HCT116 (cell line): ENCODE measurements at regions not wholly inside any gene's neighbourhood (a gene's known extent, or its start where the extent isn't known, plus 50 kb on each side); places are given as distances from the start of the nearest gene placed in this dataset.

Experiments
- ATAC-seq: fragments of 200-7000 bp; cut with Tn5 transposase; 2 replicates; pipeline ENCODE4 v1.9.1; 2020; ENCODE audit warnings: mild to moderate bottlenecking, moderate library complexity
- BruUV-seq: library from RNA; stranded (reverse); fragments of 400-500 nt; replicated peaks from 2 replicates; lab custom pipeline; 2021; lab: Mats Ljungman, UMichigan
- CTCF ChIA-PET: fragments of 300-600 bp; sonication (Branson Sonifier 250); formaldehyde crosslinking; loops from one replicate; lab custom pipeline; 2021; ENCODE audit warnings: antibody characterized with exemption; lab: Charles Lee
- POLR2A ChIA-PET: fragments of 300-600, 350-600 bp; sonication (Branson Sonifier 250); formaldehyde crosslinking; loops from one replicate; lab custom pipeline; 2021; ENCODE audit warnings: antibody characterized with exemption; lab: Charles Lee
- RAD21 ChIA-PET, 2 experiments: fragments of 300-600 bp; sonication (Branson Sonifier 250); formaldehyde crosslinking; loops; one replicate each; lab custom pipeline; 2023; ENCODE audit warnings: low total read pairs in 2 of 2; ENCODE audit not compliant: uncharacterized antibody in 2 of 2, unreplicated experiment in 2 of 2, low non-redundant PET in 1 of 2; lab: Charles Lee
- DNase-seq: peaks from one replicate; pipeline ENCODE4 v3.0.0-alpha.2; 2010; ENCODE audit warnings: low read depth, low spot score
- H2AFZ ChIP-seq: fragments of 200-600 bp; shearing (Covaris generic), sonication (generic); 2 replicates; pipeline ENCODE4 v1.6.1; 2017; ENCODE audit warnings: low read depth, mixed run types, mixed read lengths, antibody characterized with exemption, low read length; ENCODE audit not compliant: poor library complexity, severe bottlenecking
- H3K27ac ChIP-seq: 2 replicates; pipeline ENCODE4 v1.5.1; 2012; ENCODE audit warnings: low read depth, low read length
- H3K27me3 ChIP-seq: fragments of 200-600 bp; sonication (generic); 2 replicates; pipeline ENCODE4 v1.6.1; 2016; ENCODE audit warnings: mixed run types, low read length, mixed read lengths; ENCODE audit not compliant: insufficient read depth
- H3K36me3 ChIP-seq, 2 experiments: fragments of 200-500 bp in 1 of 2; fragments of 200-600 bp in 1 of 2; sonication (Bioruptor generic) in 1 of 2; sonication (generic) in 1 of 2; 2 replicates each; pipeline versions ENCODE4 v1.5.1 to v1.6.1; 2014 to 2016; ENCODE audit warnings: low read length in 2 of 2, inconsistent platforms in 1 of 2, mixed read lengths in 1 of 2, mixed run types in 1 of 2; ENCODE audit not compliant: insufficient read depth in 2 of 2, control insufficient read depth in 1 of 2
- H3K4me1 ChIP-seq, 2 experiments: fragments of 200-600 bp in 1 of 2; sonication (generic) in 1 of 2; 2 replicates each; pipeline versions ENCODE4 v1.5.1 to v1.6.1; 2012 to 2017; ENCODE audit warnings: low read length in 2 of 2, inconsistent platforms in 1 of 2, mild to moderate bottlenecking in 1 of 2, mixed read lengths in 1 of 2, mixed run types in 1 of 2, moderate library complexity in 1 of 2; ENCODE audit not compliant: insufficient read depth in 2 of 2, control insufficient read depth in 1 of 2
- H3K4me2 ChIP-seq: fragments of 200-600 bp; sonication (generic); 2 replicates; pipeline ENCODE4 v1.6.1; 2017; ENCODE audit warnings: mixed run types, low read length, mixed read lengths
- H3K4me3 ChIP-seq, 2 experiments: fragments of 200-600 bp in 1 of 2; sonication (generic) in 1 of 2; replicated peaks in 1 of 2; 2 replicates each; pipeline ENCODE4 v1.5.1; 2011 to 2016; ENCODE audit warnings: low read length in 2 of 2, control low read depth in 1 of 2, low read depth in 1 of 2, mild to moderate bottlenecking in 1 of 2, mixed read lengths in 1 of 2, mixed run types in 1 of 2
- H3K79me2 ChIP-seq: fragments of 200-600 bp; sonication (generic); 2 replicates; pipeline ENCODE4 v1.6.1; 2017; ENCODE audit warnings: mild to moderate bottlenecking, mixed run types, low read length, moderate library complexity, mixed read lengths; ENCODE audit not compliant: insufficient read depth
- H3K9ac ChIP-seq: fragments of 200-600 bp; sonication (generic); 2 replicates; pipeline ENCODE4 v1.6.1; 2016; ENCODE audit warnings: low read length, mixed read lengths
- H3K9me2 ChIP-seq: fragments of 200-600 bp; sonication (generic), shearing (Covaris generic); 2 replicates; pipeline ENCODE4 v1.6.1; 2017; ENCODE audit warnings: mixed run types, mild to moderate bottlenecking, moderate library complexity; ENCODE audit not compliant: insufficient read depth
- H3K9me3 ChIP-seq, 2 experiments: fragments of 200-500 bp in 1 of 2; fragments of 200-600 bp in 1 of 2; sonication (Bioruptor generic) in 1 of 2; sonication (generic) in 1 of 2; 2 replicates each; pipeline ENCODE4 v1.6.1; 2014 to 2017; ENCODE audit warnings: low read length in 2 of 2, mixed read lengths in 2 of 2, inconsistent platforms in 1 of 2, low read depth in 1 of 2, mild to moderate bottlenecking in 1 of 2, mixed run types in 1 of 2, moderate library complexity in 1 of 2; ENCODE audit not compliant: control insufficient read depth in 1 of 2, insufficient read depth in 1 of 2
- H4K20me1 ChIP-seq: fragments of 200-600 bp; sonication (generic), shearing (Covaris generic); 2 replicates; pipeline ENCODE4 v1.6.1; 2017; ENCODE audit warnings: mixed run types, mild to moderate bottlenecking, moderate library complexity; ENCODE audit not compliant: insufficient read depth
- CBX3 ChIP-seq: IDR thresholded peaks from 2 replicates; pipeline ENCODE4 v1.6.1; 2012; ENCODE audit warnings: low read depth
- ELF1 ChIP-seq: IDR thresholded peaks from 2 replicates; pipeline ENCODE4 v1.6.1; 2012; ENCODE audit warnings: low read depth, borderline replicate concordance
- POLR2AphosphoS5 ChIP-seq: IDR thresholded peaks from 2 replicates; pipeline ENCODE4 v1.6.1; 2011; ENCODE audit warnings: mild to moderate bottlenecking, low read depth, low read length, moderate library complexity
- RAD21 ChIP-seq: IDR thresholded peaks from 2 replicates; pipeline ENCODE4 v1.6.1; 2012; ENCODE audit warnings: low read depth, mild to moderate bottlenecking
- SP1 ChIP-seq: IDR thresholded peaks from 2 replicates; pipeline ENCODE4 v1.6.1; 2012; ENCODE audit warnings: low read depth
- TCF7L2 ChIP-seq: IDR thresholded peaks from 2 replicates; pipeline ENCODE4 v1.7.0; 2011; ENCODE audit warnings: borderline replicate concordance, inconsistent platforms; ENCODE audit not compliant: insufficient read depth, insufficient read length; ENCODE audit errors: extremely low read depth
- YY1 ChIP-seq: IDR thresholded peaks from 2 replicates; pipeline ENCODE4 v1.6.1; 2011; ENCODE audit warnings: low read length, low read depth, moderate library complexity, mild to moderate bottlenecking; ENCODE audit not compliant: insufficient replicate concordance; ENCODE audit errors: extremely low read depth
- ZFX ChIP-seq: fragments of 450-650 bp; IDR thresholded peaks from 2 replicates; pipeline ENCODE4 v1.6.1; 2017
- ZNF274 ChIP-seq: fragments of 200-500 bp; sonication (Bioruptor generic); IDR thresholded peaks from 2 replicates; pipeline ENCODE4 v1.6.1; 2014; ENCODE audit warnings: mild to moderate bottlenecking, low read depth, low read length, inconsistent platforms
- intact Hi-C: fragments of 100-400 bp; cut with micrococcal nuclease; formaldehyde crosslinking; loops from 2 replicates; pipeline ENCODE4 v1.10.0; 2022
- TF ChIP-seq, protein P1 (sequence below): IDR thresholded peaks from 2 replicates; pipeline ENCODE4 v1.6.1; 2012; ENCODE audit warnings: low read depth
- TF ChIP-seq, protein P2 (sequence below): IDR thresholded peaks from 2 replicates; pipeline ENCODE4 v1.6.1; 2011; ENCODE audit warnings: mild to moderate bottlenecking, low read length, moderate library complexity; ENCODE audit not compliant: insufficient replicate concordance; ENCODE audit errors: extremely low read depth
- TF ChIP-seq, protein P3 (sequence below): IDR thresholded peaks from 2 replicates; pipeline ENCODE4 v1.6.1; 2012
- TF ChIP-seq, protein P4 (sequence below), 3 experiments: fragments of 200-600 bp in 1 of 3; sonication (generic) in 1 of 3; IDR thresholded peaks in 2 of 3; conservative IDR thresholded peaks in 1 of 3; 2 replicates each; pipeline ENCODE4 v1.5.1; 2012 to 2017; ENCODE audit warnings: low read depth in 2 of 3, low read length in 2 of 3, antibody characterized with exemption in 1 of 3, borderline replicate concordance in 1 of 3, control low read depth in 1 of 3, mild to moderate bottlenecking in 1 of 3, mixed read lengths in 1 of 3, mixed run types in 1 of 3, moderate library complexity in 1 of 3; ENCODE audit not compliant: insufficient read depth in 1 of 3

DNA sequence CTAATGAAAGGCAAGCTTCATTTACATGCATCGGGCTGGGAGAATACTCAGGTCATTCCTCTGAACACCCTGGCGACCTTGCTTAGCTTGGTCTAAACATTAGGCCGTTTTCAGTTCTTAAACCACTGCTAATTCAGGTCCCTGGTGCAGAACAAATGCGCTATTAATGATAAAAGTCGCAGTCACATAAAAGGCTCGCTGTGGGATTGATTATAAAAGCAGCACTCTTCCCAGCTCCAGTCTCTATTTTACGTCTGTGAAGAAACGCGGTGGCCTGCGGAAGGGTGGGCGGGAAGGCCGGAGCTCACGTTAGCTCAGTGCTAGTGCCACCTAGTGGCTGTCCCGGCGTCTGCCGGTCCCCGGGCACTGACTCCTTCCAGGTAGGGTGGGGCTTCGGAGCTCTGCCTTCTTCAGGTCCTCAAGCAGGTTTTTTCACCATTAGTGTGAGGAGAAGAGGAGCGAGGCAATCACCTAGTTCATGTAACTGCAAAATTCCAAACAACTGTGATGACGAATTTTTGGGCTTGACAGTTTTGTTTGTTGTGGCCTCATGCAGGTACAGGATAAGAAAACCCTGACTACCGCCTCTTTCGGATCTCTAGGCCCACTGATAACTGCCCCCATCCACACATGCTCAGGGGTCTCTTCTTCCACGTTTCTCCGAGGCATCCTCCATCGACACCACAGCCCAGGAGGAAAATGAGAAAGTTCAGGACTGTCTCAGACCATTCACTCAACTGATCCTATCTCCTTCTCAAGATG is 66.5 kb upstream of the CLMP start (continued):
- TF ChIP-seq, protein P1, sequence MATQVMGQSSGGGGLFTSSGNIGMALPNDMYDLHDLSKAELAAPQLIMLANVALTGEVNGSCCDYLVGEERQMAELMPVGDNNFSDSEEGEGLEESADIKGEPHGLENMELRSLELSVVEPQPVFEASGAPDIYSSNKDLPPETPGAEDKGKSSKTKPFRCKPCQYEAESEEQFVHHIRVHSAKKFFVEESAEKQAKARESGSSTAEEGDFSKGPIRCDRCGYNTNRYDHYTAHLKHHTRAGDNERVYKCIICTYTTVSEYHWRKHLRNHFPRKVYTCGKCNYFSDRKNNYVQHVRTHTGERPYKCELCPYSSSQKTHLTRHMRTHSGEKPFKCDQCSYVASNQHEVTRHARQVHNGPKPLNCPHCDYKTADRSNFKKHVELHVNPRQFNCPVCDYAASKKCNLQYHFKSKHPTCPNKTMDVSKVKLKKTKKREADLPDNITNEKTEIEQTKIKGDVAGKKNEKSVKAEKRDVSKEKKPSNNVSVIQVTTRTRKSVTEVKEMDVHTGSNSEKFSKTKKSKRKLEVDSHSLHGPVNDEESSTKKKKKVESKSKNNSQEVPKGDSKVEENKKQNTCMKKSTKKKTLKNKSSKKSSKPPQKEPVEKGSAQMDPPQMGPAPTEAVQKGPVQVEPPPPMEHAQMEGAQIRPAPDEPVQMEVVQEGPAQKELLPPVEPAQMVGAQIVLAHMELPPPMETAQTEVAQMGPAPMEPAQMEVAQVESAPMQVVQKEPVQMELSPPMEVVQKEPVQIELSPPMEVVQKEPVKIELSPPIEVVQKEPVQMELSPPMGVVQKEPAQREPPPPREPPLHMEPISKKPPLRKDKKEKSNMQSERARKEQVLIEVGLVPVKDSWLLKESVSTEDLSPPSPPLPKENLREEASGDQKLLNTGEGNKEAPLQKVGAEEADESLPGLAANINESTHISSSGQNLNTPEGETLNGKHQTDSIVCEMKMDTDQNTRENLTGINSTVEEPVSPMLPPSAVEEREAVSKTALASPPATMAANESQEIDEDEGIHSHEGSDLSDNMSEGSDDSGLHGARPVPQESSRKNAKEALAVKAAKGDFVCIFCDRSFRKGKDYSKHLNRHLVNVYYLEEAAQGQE: no peak

DNA sequence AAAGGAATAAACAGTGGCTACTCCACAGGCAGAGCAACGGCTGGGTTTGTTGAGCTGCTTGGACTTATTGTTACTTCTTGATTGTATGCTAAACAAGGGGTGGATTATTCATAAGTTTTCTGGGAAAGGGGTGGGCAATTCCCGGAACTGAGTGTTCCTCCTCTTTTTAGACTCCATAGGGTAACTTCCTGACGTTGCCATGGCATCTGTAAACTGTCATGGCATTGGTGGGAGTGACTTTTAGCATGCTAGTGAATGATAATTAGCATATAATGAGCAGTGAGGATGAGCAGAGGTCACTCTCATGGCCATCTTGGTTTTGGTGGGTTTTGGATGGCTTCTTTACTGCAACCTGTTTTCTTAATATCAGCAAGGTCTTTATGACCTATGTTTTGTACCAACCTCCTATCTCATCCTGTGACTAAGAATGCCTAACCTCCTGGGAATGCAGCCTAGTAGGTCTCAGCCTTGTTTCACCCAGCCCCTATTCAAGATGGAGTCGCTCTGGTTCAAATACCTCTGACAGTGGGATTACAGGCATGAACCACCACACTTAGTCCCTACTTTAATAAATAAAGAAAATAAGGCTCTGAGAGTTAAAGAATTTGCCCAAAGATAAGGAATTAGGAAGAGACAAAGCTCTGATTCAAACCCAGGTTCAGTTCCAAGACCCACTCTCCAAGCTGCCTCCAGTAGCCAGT is 65.6 kb upstream of the CLMP start:
- DNase-seq (no peak), ATAC-seq (0 out of 2 replicates have a peak, but pooled peaks have one; percentile 4)
- H3K36me3 ChIP-seq: no peaks in the 10 kb centered on the region
- no peak overlapping the region for H3K9ac ChIP-seq
- H3K4me2 ChIP-seq: peak overlapping the region; percentile 63
- H3K4me3 ChIP-seq: no peak overlapping the region
- ChIA-PET CTCF (interaction anchor here (0.6 to 1.9 kb wide), 36 partner anchors 9 to 447 kb away, joined by 3 to 61 read pairs (median 4); no protein-coding TSS in a partner anchor), RAD21 (interaction anchor here (0.7 to 1.5 kb wide), 6 partner anchors 13 to 394 kb away, joined by 3 to 7 read pairs (median 4); no protein-coding TSS in a partner anchor), POLR2A (interaction anchor here (0.8 to 1.2 kb wide), 3 partner anchors 9 to 13 kb away, joined by 3 to 4 read pairs (median 3); no protein-coding TSS in a partner anchor)
- intact Hi-C loops: no loop called here
- H3K79me2 ChIP-seq: no peaks in the 10 kb centered on the region
- no peaks in the 10 kb centered on the region for H3K9me2 ChIP-seq
- H4K20me1 ChIP-seq: no peaks in the 10 kb centered on the region
- H3K4me1 ChIP-seq: peaks cover 0 to 5% of the 10 kb centered on the region in 2 experiments; a peak in 2 of 4 replicates
- H3K9me3 ChIP-seq: no peaks in the 10 kb centered on the region
- peaks cover 10% of the 10 kb centered on the region; the same call in 1 of the 2 replicates for H3K27me3 ChIP-seq
- H3K27ac ChIP-seq: no peak overlapping the region
- peak overlapping the region; percentile 89 for H2AFZ ChIP-seq
- BruUV-seq: no TSS peak
- TF ChIP-seq, protein P2, sequence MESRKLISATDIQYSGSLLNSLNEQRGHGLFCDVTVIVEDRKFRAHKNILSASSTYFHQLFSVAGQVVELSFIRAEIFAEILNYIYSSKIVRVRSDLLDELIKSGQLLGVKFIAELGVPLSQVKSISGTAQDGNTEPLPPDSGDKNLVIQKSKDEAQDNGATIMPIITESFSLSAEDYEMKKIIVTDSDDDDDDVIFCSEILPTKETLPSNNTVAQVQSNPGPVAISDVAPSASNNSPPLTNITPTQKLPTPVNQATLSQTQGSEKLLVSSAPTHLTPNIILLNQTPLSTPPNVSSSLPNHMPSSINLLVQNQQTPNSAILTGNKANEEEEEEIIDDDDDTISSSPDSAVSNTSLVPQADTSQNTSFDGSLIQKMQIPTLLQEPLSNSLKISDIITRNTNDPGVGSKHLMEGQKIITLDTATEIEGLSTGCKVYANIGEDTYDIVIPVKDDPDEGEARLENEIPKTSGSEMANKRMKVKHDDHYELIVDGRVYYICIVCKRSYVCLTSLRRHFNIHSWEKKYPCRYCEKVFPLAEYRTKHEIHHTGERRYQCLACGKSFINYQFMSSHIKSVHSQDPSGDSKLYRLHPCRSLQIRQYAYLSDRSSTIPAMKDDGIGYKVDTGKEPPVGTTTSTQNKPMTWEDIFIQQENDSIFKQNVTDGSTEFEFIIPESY: no peak
- TF ChIP-seq SP1 (no peak), ZNF274 (no peak), ELF1 (no peak), ZFX (no peak), TCF7L2 (no peak), YY1 (no peak), POLR2AphosphoS5 (no peak), CBX3 (no peak), RAD21 (no peak)
- TF ChIP-seq, protein P3, sequence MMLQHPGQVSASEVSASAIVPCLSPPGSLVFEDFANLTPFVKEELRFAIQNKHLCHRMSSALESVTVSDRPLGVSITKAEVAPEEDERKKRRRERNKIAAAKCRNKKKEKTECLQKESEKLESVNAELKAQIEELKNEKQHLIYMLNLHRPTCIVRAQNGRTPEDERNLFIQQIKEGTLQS: no peak
- TF ChIP-seq, protein P4, sequence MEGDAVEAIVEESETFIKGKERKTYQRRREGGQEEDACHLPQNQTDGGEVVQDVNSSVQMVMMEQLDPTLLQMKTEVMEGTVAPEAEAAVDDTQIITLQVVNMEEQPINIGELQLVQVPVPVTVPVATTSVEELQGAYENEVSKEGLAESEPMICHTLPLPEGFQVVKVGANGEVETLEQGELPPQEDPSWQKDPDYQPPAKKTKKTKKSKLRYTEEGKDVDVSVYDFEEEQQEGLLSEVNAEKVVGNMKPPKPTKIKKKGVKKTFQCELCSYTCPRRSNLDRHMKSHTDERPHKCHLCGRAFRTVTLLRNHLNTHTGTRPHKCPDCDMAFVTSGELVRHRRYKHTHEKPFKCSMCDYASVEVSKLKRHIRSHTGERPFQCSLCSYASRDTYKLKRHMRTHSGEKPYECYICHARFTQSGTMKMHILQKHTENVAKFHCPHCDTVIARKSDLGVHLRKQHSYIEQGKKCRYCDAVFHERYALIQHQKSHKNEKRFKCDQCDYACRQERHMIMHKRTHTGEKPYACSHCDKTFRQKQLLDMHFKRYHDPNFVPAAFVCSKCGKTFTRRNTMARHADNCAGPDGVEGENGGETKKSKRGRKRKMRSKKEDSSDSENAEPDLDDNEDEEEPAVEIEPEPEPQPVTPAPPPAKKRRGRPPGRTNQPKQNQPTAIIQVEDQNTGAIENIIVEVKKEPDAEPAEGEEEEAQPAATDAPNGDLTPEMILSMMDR (IDR thresholded peaks at IDR 0.05 in 2 of 3, conservative IDR thresholded peaks at IDR 0.05 in 1 of 3; ENCODE audit: borderline replicate concordance in 1 of 3, insufficient read depth in 1 of 3, low read depth in 2 of 3, low read length in 2 of 3): no peak
